ENCODE measurements at regions not wholly inside any gene's neighbourhood (a gene's known extent, or its start where the extent isn't known, plus 50 kb on each side); places are given as distances from the start of the nearest gene placed in this dataset.

DNA sequence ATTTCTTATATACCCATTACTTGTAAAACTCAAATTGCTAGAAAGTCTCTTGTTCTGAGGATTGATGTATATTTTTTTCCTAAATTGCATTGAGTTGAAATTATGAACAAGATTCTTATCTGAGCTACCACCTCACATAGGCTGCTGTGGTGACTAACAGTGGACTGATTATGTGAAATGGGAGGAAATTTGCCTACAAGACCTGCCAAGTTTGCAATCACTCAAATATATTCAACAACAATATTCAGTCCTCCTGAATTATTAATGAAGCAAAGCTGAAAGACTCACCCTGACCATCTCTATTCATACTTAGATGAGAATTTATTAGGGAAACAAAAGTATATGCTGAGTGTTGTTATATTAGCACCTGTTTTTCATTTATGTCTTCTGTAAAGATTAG, 412.6 kb upstream of the SEMA6D start:
- TF ChIP-seq, protein P1, sequence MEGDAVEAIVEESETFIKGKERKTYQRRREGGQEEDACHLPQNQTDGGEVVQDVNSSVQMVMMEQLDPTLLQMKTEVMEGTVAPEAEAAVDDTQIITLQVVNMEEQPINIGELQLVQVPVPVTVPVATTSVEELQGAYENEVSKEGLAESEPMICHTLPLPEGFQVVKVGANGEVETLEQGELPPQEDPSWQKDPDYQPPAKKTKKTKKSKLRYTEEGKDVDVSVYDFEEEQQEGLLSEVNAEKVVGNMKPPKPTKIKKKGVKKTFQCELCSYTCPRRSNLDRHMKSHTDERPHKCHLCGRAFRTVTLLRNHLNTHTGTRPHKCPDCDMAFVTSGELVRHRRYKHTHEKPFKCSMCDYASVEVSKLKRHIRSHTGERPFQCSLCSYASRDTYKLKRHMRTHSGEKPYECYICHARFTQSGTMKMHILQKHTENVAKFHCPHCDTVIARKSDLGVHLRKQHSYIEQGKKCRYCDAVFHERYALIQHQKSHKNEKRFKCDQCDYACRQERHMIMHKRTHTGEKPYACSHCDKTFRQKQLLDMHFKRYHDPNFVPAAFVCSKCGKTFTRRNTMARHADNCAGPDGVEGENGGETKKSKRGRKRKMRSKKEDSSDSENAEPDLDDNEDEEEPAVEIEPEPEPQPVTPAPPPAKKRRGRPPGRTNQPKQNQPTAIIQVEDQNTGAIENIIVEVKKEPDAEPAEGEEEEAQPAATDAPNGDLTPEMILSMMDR (IDR thresholded peaks at IDR 0.05; ENCODE audit: insufficient read depth, low read length, poor library complexity, severe bottlenecking) = no peak
- no peak for TF ChIP-seq EZH2phosphoT487 (conservative IDR thresholded peaks at IDR 0.05; ENCODE audit: low read length)

Measured in SU-DHL-6 (cell line).